NCI-H69 (cell line): ENCODE measurements at regions not wholly inside any gene's neighbourhood (a gene's known extent, or its start where the extent isn't known, plus 50 kb on each side); places are given as distances from the start of the nearest gene placed in this dataset.
A peak's percentile ranks its signal among the peaks of the same experiment; 100 is the strongest.
"Not testable (repeated sequence)": the region's sequence is repeated elsewhere in the genome, so short reads cannot be mapped to it uniquely, and the experiment has no call there.

ENCODE experiments used
- DNase-seq: peaks from one replicate; lab custom pipeline; 2025; lab: John Stamatoyannopoulos, UW

DNA sequence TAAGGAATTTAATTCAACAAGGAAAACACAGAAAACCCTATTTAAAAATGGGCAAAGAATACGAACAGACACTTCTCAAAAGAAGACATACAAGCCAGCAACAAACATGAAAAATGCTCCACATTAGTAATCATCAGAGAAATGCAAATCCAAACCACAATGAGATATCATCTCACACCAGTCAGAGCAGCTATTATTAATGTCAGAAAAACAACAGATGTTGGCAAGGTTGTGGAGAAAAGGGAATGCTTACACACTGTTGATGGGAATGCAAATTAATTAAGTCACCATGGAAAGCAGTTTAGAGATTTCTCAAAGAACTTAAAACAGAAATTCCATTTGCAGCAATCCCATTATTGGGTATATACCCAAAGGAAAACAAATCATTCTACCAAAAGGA, 55.2 kb downstream of the GCC1 start:
- no peak for DNase-seq

DNA sequence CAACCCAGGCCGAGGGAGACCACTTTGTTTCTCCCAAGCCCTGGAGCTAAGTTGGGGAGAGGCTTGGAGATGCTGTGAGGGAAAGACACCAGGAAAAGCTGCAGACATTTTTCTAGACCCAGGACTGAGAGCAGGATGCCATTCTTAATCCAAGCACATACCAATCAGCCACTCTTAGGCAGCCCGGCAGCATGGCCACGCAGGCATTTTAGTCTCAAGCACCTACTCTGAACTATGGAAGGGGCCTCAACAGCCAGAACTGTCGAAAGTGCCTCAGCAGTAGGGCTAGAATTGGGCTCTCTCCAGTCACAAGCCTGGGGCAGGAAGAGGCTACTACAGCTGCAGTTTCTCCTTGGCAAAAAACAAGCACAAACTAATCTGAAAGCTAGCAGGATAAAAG, 57.8 kb downstream of the GCC1 start:
- DNase-seq, result no peak

DNA sequence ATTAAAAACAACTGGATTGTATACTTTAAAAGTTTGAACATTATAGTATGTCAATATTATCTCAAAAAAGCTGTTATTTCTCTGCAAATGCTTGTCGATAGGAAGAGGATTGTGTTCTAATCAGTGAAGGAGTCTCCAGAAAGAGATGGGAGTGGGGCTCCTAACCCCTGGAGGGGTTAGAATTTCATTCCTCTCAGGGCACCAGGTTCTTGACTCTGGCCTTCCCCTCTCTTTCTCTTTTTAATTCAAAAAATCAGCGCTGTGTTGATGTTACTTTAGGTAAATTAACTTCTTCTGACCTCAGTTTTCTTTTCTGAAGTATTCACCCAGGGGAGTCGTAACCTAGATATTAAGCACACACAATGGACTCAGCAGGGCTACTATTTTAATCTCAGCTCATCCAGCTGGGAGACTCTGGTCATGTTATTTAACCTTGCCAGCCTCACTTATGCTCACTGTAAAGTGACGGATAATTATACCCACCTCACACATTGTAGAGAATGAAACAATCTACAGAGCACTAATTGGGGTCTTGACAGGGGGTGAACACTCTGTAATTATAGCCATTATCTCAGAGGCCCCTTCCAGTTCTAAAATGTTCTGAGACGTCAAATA, 59.4 kb downstream of the GCC1 start:
- DNase-seq, result peak; percentile 99

DNA sequence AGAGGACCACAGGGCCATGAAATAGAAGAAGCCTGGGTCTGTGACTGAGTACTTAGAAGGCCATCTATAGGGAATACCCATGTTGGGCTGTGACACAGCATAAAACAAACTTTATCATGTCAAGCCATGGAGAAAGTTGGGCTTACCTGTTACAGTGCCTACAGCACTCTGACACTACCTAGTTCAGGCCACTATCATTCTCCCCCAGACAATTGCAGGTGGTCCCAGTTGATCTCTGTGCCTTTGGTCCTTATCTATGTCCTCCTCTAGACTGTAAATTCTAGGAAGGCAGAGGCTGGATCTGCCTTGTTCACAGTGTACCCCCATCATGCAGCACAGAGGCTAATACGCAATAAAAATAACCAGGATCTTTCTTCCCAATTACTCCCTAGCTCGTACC, 69.1 kb downstream of the GCC1 start:
- no peak for DNase-seq

DNA sequence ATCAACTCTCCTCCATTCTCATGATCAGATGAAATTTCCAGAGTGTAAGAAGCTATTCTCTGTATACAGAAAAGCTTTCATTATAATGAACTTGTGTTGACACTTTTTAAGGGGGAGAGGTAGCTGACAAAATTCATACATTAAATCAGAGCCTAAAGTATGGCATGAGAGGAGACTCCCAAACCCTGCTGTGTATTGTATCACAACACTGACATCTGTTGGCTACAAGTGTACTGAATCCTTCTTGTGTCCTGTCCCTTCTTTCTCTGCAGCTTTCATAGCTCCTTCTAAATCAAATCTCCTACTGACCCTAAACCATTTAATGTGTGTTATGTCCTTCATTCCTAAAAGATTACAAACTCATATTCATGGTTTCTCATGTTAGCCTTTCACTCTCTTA, 70.9 kb downstream of the GCC1 start:
- peak; percentile 59 for DNase-seq

DNA sequence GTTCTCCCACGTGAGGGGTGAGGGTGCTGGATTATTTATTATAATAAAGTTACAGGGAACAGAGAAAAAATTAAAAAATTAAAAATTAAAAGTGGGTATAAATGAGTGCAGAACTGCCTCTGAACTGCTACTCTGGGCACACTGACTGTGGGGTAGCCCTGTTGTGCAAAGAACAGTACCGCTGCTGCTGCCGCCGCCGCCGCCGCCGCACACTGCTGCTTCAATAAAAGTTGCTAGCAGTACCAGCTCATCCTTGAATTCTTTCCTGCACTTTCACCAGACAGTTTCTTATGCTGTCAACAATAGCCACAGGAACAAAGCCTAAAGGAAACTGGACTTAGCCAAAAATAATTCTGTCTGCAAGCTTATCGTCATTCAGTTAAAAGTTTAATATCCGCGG, 72.1 kb downstream of the GCC1 start:
- DNase-seq, result no peak

DNA sequence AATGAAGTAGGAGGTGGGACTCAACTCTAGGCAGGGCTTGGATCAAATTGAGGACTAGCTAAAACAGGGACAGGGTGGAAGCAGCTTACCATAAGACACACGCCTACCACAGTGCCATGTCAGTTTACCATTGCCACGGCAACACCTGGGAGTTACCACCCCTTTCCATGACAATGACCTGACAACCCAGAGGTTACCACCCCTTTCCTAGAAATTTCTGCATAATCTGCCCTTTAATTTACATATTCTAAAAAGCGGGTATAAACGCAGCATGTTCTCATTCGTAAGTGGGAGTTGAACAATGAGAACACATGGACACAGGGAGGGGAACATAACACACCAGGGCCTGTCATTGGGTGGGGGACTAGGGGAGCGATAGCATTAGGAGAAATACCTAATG, 72.7 kb downstream of the GCC1 start:
- no peak for DNase-seq

DNA sequence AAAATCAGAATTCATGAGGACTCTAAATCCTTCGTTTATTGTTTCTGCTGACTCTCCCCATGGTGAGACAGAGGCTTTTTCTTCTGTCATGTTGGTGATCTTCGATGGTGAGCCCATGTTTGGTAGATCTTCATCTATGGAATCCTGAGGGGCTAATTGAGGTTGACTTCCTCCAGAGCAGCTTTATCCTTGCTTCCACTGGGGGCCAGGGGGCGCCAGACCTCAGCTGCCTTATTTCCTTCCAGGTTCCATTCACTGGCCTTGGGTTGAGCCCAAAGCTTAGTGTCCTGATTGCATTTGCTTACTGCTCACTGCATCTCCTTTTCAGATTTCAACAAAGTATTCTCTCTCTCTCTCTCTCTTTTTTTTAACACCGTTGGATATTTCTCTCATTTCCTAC, 80.7 kb downstream of the GCC1 start:
- DNase-seq, result peak; percentile 55

DNA sequence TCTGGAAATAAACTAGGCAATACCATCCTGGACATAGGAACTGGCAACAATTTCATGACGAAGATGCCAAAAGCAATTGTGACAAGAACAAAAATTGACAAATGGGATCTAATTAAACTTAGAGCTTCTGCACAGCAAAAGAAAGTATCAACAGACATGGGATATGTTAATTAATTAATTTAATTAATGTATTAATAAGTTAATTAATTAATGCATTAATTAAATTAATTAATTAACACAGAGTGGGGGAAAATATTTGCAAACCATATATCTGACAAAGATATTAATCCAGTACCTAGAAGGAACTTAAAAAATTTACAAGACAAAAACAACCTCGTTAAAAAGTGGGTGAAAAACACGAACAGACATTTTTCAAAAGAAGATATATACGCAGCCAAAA, 83.6 kb downstream of the GCC1 start:
- DNase-seq, result no peak

DNA sequence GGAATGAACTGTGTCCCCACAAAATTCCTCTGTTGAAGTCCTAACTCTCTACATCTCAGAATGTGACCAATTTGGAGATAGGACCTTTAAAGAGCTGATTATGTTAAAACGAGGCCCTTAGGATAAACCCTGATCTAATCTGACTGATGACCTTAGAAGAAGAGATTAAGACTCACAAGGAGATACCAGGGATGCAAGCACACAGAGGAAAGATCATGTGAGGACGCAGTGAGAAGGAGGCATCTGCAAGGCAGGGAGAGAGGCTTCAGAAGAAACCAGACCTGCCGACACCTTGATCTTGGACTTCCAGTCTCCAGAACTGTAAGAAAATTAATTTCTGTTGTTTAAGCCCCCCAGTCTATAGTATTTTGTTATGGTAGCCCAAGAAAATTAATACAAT, 94.9 kb upstream of the ZNF800 start:
- DNase-seq, result no peak

DNA sequence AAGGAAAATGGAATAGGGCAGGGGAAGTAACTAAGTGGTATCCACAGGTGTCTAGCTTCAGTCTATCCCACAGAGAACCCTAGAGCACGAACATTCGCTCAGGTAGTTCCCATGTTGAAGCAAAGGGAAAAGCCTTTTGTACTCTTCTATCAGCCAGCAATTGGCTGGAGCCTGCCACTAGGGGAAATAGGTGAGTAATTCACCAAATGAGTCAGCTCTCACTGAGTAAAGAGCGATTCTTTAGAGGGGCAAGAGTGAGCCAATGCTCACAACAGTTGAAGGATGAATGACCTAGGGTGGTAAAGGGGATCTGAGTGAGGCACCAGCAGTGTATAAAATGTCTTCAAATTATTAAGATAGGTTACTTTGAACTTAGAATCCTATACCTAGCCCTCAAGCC, 94.1 kb upstream of the ZNF800 start:
- peak; percentile 6 for DNase-seq

DNA sequence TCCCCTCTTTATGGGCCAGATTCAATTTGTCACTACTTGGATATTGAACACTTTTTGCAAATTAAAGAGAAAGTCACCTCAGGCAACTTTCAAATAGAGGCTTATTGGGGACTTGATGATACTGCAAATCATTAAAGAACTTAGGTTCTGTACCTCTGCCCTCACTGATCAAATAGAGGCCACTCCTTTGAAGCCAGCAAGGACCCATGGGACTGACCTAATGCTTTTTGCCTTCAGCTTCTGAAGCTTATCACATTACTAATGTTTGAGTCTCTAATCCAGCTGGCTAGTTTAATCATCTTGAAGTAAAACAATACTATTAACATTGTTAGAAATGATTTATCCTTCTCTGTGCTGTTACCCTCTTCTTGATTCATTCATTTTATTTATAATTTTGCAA, 93.0 kb upstream of the ZNF800 start:
- DNase-seq, result peak; percentile 39

DNA sequence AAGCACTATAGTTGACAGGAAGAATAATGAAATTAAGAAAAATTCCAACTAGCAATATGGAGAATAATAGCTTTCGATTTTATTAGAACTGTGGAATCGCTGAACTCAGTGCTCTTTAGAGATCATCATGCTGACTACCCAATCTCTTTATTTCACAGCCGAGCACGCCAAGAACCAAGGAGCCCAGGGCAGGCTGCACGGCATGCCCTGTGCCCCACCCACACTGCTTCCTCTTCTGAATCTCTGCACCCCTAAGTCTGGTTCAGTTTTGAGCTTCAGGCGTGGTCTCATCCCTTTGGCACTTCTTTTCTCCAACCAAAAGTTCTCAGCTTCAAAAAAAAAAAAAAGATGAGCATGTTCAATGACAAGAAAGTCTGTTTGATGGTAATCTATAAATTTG, 92.4 kb upstream of the ZNF800 start:
- no peak for DNase-seq

DNA sequence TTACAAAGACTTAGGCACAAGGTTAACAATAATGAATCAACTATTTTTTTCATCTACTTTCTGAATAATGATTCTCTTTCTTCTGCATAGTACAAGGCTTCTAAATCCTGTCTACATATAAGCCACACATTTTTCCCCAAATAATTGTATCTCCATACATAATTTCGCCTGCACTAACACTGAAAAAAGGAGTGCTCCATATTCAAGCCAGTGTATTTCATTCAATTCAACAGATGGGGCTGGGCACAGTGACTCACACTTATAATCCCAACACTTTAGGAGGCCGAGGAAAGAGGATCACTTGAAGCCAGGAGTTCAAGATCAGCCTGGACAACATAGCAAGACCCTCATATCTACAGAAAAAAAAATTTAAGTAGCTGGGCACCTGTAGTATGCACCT, 86.0 kb upstream of the ZNF800 start:
- no peak for DNase-seq

DNA sequence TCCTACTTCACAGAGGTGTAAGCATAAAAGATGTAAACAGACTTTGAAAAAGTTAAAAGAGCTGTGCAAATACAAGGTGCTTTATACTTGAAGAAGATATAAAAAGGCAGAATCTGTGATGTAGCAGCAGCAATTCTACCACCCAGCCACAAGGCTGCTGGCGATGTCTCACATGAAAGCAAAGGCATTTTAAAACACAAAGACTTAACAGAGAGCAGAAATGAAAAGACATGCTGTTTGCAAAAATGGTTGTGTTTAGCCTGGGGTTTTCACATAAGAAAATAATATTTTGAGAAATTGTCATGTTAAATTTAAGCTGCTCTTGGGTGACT, 85.5 kb upstream of the ZNF800 start:
- no peak for DNase-seq

DNA sequence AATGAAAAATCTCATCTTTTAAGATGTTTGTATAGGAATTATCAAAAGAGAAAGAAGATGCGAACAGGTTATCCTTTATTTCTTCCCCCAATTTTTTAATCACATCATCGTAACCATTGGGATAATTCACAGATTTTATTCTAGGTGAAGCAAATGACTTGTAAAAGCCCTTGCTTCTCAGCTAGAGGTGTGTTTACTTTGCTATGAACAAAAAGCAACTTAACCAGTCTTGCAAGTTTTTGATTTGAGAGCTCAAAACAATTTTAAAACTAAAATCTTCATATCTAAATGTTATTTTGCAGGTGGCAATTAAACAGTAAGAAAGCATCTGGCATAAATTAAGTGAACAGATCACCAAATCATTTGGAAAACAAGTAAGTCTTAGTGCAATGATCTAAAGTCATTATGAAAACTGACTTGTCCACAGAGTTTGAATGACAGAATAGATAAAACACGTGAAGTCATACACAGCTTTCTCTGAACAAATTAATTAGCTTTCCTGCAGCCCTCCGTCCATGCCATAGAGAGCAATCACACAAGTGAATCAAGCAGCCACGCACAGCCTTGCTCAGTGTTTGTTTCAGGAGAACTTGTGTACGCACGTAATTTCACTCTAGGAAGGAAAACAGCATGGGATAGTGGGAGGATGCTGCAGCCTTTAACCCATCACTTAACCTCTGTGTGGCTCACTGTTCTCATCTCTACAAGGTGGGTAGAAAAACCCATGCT, 85.0 kb upstream of the ZNF800 start:
- peak; percentile 13 for DNase-seq

DNA sequence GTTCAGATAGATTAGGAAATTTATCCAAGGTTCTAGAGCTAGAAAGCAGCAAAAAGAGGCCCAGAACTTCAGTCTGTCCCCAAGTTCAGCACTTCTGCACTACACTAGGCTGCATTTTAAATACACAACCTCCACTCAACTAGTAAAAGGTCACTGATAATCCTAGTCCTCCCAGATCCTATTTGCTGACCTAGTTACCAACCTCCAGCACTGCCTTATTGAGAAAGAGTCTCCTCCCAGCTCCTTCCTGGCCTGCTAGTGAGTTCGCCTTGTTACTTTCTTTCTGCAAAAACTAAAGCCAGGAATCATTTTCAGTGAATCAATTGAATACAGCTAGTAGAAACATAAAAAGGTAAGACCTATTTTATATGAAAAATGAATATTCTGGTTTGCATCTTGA, 84.1 kb upstream of the ZNF800 start:
- DNase-seq, result no peak

DNA sequence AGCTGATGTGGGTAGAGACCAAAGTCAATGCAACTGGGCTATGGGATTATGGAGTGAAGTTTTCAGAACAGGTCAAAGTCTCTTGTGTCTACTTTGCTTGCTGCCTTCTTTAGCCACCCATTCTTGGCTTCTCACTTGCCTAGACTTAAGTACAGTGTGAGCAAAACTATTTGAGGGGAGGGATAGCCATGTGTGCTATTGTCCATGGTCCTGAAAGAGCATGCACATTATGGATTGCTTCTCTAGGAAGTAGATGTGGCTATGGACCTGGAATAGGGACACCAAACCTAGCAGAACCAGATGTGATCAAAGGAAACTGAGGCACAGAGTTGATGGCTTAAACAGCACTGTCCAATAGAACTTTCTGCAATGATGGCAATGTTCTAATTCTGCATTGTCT, 81.9 kb upstream of the ZNF800 start:
- DNase-seq, result no peak

DNA sequence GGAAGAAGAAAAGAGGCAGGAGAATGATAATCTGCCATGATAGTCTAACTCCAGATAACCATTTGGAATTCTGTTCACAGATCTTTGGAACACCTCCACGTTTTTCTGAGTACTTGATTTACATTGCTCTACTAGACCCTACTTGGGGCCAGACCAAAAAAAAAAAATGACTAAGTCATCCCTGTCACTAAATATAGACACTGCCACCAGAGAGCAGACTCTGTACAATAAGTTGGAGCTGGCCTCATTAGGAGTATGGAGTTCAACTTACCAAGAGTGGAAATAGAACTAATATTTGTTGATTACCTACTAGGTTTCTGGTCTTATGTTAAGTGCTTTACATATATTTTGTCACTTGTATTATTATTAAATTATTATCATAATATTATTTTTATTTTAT, 80.9 kb upstream of the ZNF800 start:
- no peak for DNase-seq

DNA sequence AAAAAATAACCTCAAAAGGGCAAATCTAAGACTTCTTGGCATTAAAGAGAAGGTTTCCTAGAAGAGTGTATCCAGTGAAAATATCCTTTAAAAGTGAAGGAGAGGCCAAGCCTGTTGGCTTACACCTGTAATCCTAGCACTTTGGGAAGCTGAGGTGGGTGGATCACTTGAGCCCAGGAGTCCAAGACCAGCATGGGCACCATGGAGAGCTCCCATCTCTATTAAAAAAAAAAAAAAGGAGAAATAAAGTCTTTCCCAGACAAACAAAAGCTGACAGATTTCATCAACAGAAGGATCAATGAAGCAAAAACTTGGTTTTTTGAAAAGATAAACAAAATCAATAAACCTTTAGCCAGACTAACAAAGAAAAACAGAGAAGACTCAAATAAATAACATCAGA, 67.6 kb upstream of the ZNF800 start:
- no peak for DNase-seq

DNA sequence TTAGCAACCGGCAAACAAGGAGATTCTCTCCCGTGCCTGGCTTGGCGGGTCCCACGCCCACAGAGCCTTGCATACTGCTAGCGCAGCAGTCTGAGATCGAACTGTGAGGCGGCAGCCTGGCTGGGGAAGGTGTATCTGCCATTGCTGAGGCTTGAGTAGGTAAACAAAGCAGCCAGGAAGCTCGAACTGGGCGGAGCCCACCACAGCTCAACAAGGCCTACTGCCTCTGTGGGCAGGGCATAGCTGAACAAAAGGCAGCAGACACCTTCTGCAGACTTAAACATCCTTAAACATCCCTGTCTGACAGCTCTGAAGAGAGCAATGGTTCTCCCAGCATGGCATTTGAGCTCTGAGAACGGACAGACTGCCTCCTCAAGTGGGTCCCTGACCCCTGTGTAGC, 58.8 kb upstream of the ZNF800 start:
- not testable (repeated sequence) for DNase-seq

DNA sequence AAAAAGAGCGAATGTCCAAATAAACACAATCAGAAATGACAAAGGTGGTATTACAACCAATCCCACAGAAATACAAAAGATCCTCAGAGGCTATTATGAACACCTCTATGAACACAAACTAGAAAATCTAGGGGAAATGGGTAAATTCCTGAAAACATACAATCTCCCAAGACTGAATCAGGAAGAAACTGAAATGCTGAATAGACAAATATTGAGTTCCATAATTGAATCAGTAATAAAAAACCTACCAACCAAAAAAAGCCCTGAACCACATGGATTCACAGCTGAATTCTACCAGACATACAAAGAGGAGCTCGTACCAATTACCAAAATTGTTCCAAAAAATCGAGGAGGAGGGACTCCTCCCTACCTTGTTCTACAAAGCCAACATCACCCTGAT, 56.1 kb upstream of the ZNF800 start:
- no peak for DNase-seq

DNA sequence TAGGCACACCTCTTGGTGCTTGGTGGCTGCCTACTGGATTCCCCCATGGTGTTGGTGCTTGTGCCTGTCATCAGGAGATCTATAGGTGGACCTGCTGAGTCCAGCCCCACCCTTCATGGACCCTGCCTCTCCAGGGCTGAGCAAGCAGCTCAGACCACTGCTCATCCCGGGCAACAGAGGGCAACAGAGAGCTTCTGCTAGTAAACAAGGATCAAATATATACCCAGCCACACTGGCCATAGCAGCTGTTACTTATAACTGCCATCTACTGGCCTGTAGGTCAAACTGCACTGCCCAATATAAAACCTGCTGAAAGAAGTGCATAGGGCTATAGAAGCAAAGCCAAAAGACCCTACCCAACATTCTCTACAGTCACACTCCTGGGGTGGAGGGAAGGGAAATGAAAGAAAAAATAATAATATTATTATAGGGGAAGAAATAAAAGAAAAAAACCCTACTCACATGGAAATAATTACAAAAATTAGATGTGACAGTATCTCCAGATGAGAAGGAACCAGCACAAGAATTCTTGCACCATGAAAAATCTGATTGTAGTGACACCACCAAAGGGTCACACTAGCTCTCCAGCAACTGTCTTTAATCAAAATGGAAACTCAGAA, 54.9 kb upstream of the ZNF800 start:
- peak; percentile 82 for DNase-seq

DNA sequence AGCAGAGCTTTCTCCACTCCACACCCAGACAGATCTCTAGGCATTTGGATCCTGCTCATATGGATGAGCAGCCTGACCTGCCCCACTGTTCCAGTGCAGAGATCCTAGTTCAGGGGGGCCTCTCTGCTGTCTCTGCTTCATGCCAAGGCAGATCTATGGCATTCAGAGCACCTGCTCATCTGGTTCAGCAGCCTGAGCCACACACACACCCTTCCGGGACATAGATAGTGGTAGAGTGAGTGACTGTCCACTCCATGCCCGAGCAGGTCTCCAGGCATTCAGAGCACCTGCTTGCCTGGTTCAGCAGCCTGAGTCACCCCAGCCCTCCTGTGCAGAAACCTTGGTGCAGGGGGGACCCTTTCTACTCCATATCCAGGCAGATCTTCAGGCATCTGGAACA, 54.3 kb upstream of the ZNF800 start:
- DNase-seq, result no peak
